ENCODE measurements at regions not wholly inside any gene's neighbourhood (a gene's known extent, or its start where the extent isn't known, plus 50 kb on each side); places are given as distances from the start of the nearest gene placed in this dataset.
"Not testable (repeated sequence)": the region's sequence is repeated elsewhere in the genome, so short reads cannot be mapped to it uniquely, and the experiment has no call there.

DNA sequence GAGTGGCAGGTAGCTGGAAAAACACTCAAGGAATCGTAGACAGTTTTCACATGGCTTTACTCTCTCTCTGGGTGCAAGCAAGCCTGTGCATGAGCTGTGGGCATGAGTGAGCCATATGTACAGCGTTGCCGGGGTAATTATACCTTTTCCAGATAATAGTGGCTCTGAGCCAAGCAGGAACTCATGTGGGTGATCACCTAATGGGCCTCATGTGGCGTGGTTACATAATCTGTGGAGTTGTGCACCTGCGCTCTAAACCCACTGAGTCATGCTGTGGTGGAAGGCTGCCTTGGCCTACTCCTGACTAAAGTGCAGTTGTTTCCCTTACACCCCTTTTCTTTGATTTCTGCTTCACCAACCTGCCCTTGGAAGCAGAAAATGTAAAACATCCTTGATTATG lies 1564.5 kb upstream of the PCDH10 start:
- POLR2A ChIA-PET = no interaction called here
- CTCF ChIA-PET = no interaction called here
- TF ChIP-seq, protein P1, sequence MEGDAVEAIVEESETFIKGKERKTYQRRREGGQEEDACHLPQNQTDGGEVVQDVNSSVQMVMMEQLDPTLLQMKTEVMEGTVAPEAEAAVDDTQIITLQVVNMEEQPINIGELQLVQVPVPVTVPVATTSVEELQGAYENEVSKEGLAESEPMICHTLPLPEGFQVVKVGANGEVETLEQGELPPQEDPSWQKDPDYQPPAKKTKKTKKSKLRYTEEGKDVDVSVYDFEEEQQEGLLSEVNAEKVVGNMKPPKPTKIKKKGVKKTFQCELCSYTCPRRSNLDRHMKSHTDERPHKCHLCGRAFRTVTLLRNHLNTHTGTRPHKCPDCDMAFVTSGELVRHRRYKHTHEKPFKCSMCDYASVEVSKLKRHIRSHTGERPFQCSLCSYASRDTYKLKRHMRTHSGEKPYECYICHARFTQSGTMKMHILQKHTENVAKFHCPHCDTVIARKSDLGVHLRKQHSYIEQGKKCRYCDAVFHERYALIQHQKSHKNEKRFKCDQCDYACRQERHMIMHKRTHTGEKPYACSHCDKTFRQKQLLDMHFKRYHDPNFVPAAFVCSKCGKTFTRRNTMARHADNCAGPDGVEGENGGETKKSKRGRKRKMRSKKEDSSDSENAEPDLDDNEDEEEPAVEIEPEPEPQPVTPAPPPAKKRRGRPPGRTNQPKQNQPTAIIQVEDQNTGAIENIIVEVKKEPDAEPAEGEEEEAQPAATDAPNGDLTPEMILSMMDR (IDR thresholded peaks at IDR 0.05; ENCODE audit: control extremely low read depth, extremely low read depth, low read depth, missing control alignments) = no peak
- DNase-seq (ENCODE audit: extremely low spot score) = no peak

DNA sequence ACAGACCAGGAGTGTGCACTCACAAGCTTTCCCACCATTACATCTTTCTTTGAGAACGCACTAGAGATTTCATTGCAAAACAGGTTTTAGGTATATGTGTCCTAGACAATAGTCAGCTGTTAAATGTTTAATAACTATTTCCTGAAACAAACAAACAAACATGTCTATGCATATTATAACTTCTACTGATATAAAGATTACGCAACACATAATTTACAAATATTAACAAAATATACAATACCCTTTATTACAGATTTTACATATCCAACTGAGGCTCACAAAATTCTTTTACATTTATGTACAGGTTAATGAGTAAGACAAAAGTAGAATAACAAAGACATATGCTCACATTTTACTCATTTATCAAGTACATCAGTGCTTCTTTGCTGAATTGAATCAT lies 1554.0 kb upstream of the PCDH10 start:
- ChIA-PET POLR2A (no interaction called here), CTCF (interaction anchor here (1.1 kb wide), 1 partner anchor 17 kb away, joined by 3 read pairs; no protein-coding TSS in a partner anchor)
- TF ChIP-seq, protein P1 (IDR thresholded peaks at IDR 0.05; ENCODE audit: control extremely low read depth, extremely low read depth, low read depth, missing control alignments) = no peak
- DNase-seq (ENCODE audit: extremely low spot score) = no peak

DNA sequence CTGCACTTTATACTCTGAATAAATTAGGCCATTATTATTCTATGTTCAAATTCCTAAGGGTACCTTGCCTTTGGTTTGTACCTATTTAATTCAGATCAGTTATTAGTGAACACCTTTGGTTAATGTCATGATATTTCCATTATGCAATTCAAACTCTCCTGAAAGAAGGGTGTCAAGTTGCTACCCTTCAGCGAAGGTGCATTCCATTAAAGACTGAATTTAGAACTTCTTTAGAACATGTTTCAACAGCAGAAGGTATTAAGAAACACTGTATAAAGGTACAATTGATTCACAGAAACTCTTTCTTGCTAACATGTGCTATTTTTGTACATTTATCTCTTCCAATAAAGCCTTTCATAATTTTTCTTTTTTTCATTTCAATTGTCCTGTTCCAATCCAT lies 1545.4 kb upstream of the PCDH10 start:
- no peak for DNase-seq (ENCODE audit: extremely low spot score)

DNA sequence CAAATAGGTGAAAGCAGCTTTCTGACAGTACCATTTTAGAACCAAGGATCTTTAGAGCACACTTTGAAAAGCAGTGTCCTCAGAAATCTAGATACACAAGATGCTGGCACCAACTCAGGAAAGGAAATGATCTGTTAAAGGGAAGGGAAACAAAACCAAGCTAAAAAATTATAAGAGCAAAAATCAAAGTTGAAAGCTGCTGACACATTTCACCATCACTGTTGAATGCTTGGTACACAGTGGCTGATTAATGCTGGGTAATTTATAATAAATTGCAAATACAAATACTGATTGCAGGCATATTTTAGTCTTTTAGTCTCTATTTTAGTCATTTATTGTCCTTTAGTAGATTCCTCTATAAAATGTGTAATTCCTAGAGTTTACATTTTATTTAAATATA lies 1540.1 kb upstream of the PCDH10 start:
- TF ChIP-seq, protein P1 (IDR thresholded peaks at IDR 0.05; ENCODE audit: control extremely low read depth, extremely low read depth, low read depth, missing control alignments) = no peak
- POLR2A ChIA-PET = no interaction called here
- no peak for DNase-seq (ENCODE audit: extremely low spot score)
- CTCF ChIA-PET = interaction anchor here (1.0 kb wide), 1 partner anchor 9 kb away, joined by 3 read pairs; no protein-coding TSS in a partner anchor

More for the DNA sequence above, 1545.4 kb upstream of the PCDH10 start:
- ChIA-PET POLR2A (no interaction called here), CTCF (no interaction called here)
- TF ChIP-seq, protein P1 (IDR thresholded peaks at IDR 0.05; ENCODE audit: control extremely low read depth, extremely low read depth, low read depth, missing control alignments) = no peak

DNA sequence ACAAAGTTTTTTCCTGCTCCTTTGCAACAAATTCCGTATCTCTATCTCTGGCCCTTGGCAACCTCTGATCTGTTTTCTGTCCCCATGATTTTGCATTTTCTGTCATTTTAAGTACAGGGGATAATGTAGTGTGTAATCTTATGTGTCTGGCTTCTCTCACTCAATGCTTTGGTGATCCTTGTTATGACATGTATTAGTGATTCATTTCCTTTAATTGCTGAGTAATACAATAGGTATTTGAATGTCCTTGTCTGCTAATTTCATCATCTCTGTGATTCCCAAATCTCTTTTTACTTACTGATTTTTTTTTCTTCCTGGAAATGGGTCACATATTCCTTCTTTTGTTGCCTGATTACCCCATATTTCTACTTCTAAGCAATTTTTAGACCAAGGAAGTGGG lies 1538.6 kb upstream of the PCDH10 start:
- POLR2A ChIA-PET; DNase-seq (ENCODE audit: extremely low spot score); CTCF ChIA-PET: not testable (repeated sequence)

DNA sequence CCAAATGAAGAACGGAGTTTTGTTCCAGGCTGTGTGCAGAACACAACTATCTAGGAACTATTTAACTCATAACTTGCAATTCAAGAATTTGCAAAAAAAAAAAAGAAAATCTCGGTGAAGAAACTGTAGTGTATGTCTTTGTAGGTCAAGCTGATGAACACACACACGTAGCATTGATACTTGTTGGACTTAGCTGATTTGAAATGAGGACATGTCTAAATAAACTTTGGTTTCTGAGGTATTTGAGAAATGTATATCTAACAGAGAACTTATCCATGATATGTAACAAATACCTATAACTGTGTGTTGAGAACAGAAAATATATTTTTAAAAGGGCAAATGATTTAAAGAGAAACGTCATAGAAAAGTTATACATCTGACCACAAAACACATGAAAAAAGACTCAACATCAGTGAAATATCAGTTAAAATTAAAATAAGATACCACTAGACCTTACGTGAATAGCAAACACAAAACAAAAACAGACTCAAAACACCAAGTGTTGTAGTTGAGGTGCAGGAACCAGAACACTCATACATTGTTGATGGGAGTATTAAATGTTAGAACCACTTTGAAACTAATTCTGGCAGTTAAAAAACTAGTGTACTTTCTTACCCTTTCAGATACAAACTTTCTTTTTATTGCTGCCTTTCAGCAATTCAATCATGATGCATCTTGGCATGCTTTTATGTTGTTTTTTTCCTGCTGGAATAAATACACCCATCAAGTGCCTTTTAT lies 1535.8 kb upstream of the PCDH10 start:
- ChIA-PET CTCF (no interaction called here), POLR2A (no interaction called here)
- TF ChIP-seq, protein P1 (IDR thresholded peaks at IDR 0.05; ENCODE audit: control extremely low read depth, extremely low read depth, low read depth, missing control alignments) = no peak
- DNase-seq (ENCODE audit: extremely low spot score) = no peak

DNA sequence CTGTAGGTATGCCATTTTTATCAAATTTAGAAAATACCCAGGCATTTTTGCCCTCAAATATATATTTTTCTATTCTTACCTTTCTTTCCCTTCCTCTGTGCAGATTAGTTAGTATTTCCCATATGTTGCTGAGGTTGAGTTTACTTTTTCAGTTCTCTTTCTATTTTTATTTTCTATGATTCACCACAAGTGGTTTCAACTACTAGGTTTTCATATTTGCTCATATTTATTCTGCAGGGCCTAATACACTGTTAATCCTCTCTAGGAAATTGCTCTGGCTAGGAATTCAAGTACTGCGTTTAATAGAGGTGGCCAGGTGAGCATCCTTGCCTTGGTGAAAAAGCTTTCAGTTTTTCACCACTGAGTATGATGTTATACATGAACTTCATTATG lies 1535.3 kb upstream of the PCDH10 start:
- POLR2A ChIA-PET = no interaction called here
- TF ChIP-seq, protein P1 (IDR thresholded peaks at IDR 0.05; ENCODE audit: control extremely low read depth, extremely low read depth, low read depth, missing control alignments) = no peak
- CTCF ChIA-PET = no interaction called here
- DNase-seq (ENCODE audit: extremely low spot score) = peak; percentile 28

Data from GM10248 (cell line).